Panc1 (cell line): ENCODE measurements at regions not wholly inside any gene's neighbourhood (a gene's known extent, or its start where the extent isn't known, plus 50 kb on each side); places are given as distances from the start of the nearest gene placed in this dataset.

Experiments used
- SIN3A ChIP-seq: IDR thresholded peaks from 2 replicates; pipeline ENCODE4 v1.6.1; 2012; ENCODE audit warnings: low read depth, mild to moderate bottlenecking, low read length, moderate library complexity, borderline replicate concordance; ENCODE audit not compliant: insufficient read depth
- TF ChIP-seq, protein P1 (sequence below): fragments of 450-650 bp; IDR thresholded peaks from 2 replicates; pipeline ENCODE4 v1.5.1; 2017; ENCODE audit warnings: mild to moderate bottlenecking

DNA sequence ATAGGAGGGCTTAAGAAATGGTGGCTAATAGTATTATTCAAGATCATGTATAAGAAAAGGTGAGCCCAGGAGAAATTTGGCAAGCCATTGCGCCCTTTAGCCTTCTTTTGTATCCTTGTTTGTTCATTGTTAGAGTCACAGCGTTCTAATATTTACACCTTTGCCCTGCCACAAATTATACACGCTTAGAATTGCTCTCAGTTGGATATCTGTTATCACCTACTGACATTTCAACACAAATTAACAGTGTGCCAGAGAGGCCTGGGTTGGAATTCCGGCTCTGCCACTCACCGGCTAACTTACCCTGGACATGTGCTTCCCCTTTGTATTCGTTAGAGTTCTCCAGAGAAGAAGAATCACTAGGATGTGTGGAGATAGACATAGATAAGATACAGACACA, 148.7 kb upstream of the KIT start:
- no peak for TF ChIP-seq SIN3A
- TF ChIP-seq, protein P1, sequence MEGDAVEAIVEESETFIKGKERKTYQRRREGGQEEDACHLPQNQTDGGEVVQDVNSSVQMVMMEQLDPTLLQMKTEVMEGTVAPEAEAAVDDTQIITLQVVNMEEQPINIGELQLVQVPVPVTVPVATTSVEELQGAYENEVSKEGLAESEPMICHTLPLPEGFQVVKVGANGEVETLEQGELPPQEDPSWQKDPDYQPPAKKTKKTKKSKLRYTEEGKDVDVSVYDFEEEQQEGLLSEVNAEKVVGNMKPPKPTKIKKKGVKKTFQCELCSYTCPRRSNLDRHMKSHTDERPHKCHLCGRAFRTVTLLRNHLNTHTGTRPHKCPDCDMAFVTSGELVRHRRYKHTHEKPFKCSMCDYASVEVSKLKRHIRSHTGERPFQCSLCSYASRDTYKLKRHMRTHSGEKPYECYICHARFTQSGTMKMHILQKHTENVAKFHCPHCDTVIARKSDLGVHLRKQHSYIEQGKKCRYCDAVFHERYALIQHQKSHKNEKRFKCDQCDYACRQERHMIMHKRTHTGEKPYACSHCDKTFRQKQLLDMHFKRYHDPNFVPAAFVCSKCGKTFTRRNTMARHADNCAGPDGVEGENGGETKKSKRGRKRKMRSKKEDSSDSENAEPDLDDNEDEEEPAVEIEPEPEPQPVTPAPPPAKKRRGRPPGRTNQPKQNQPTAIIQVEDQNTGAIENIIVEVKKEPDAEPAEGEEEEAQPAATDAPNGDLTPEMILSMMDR: no peak
